Fibroblast of skin of right quadriceps (primary cell): ENCODE measurements at regions not wholly inside any gene's neighbourhood (a gene's known extent, or its start where the extent isn't known, plus 50 kb on each side); places are given as distances from the start of the nearest gene placed in this dataset.
A peak's percentile ranks its signal among the peaks of the same experiment; 100 is the strongest.

ENCODE experiments used
- DNase-seq: peaks from one replicate; pipeline ENCODE4 v3.0.0-alpha.2; 2013

- no peak for DNase-seq
Observed at GRCh38 chr22:27557286-27558008, 244.1 kb downstream of the MN1 start.

GRCh38 chr22:27558658-27559371, 242.7 kb downstream of the MN1 start:
- no peak for DNase-seq

- no peak for DNase-seq
Observed at GRCh38 chr22:27560781-27561180, 240.8 kb downstream of the MN1 start.

GRCh38 chr22:27561286-27561904, 240.2 kb downstream of the MN1 start:
- no peak for DNase-seq

GRCh38 chr22:27564806-27565205, 236.8 kb downstream of the MN1 start:
- DNase-seq = no peak

GRCh38 chr22:27566602-27567001, 235.0 kb downstream of the MN1 start:
- DNase-seq = no peak

GRCh38 chr22:27568265-27568664, 233.3 kb downstream of the MN1 start:
- DNase-seq = no peak

- no peak for DNase-seq
Observed at GRCh38 chr22:27571463-27572277, 229.9 kb downstream of the MN1 start.

GRCh38 chr22:27572278-27572666, 229.3 kb downstream of the MN1 start:
- no peak for DNase-seq

- DNase-seq = no peak
Observed at GRCh38 chr22:27573280-27574001, 228.1 kb downstream of the MN1 start.

- DNase-seq = no peak
Observed at GRCh38 chr22:27574002-27574366, 227.6 kb downstream of the MN1 start.

- DNase-seq = no peak
Observed at GRCh38 chr22:27574651-27575050, 226.9 kb downstream of the MN1 start.

GRCh38 chr22:27575348-27575747, 226.2 kb downstream of the MN1 start:
- no peak for DNase-seq

GRCh38 chr22:27576413-27576812, 225.1 kb downstream of the MN1 start:
- DNase-seq = no peak

GRCh38 chr22:27576815-27577573, 224.6 kb downstream of the MN1 start:
- DNase-seq = peak; percentile 91

- no peak for DNase-seq
Observed at GRCh38 chr22:27577574-27577969, 224.0 kb downstream of the MN1 start.

GRCh38 chr22:27578937-27579617, 222.5 kb downstream of the MN1 start:
- peak; percentile 43 for DNase-seq

- no peak for DNase-seq
Observed at GRCh38 chr22:27580311-27580897, 221.2 kb downstream of the MN1 start.

GRCh38 chr22:27581236-27581635, 220.3 kb downstream of the MN1 start:
- DNase-seq = no peak

GRCh38 chr22:27581688-27582087, 219.9 kb downstream of the MN1 start:
- peak; percentile 35 for DNase-seq

- DNase-seq = no peak
Observed at GRCh38 chr22:27583856-27584255, 217.7 kb downstream of the MN1 start.
